K562 (cell line): ENCODE measurements at regions not wholly inside any gene's neighbourhood (a gene's known extent, or its start where the extent isn't known, plus 50 kb on each side); places are given as distances from the start of the nearest gene placed in this dataset.

Experiments
- ATAC-seq: fragments of 200-7000 bp; cut with Tn5 transposase; 3 replicates; pipeline ENCODE4 v1.9.1; 2020; ENCODE audit warnings: moderate library complexity
- BruUV-seq: library from RNA; stranded (reverse); fragments of 400-500 nt; replicated peaks from 2 replicates; lab custom pipeline; 2021; lab: Mats Ljungman, UMichigan
- CTCF ChIA-PET: fragments of 300-600 bp; formaldehyde crosslinking; extraction: SDS; loops from one replicate; lab custom pipeline; 2021; ENCODE audit warnings: low intra/inter-chr PET ratio; lab: Yijun Ruan, JAX
- POLR2A ChIA-PET: fragments of 300-600, 350-650 bp; sonication (Branson Sonifier 250); formaldehyde crosslinking; extraction: SDS; loops from one replicate; lab custom pipeline; 2021; ENCODE audit warnings: antibody characterized with exemption, inconsistent platforms; lab: Yijun Ruan, JAX
- DNase-seq, 4 experiments: peaks; one replicate each; pipeline versions ENCODE4 v3.0.0 to v3.0.0-alpha.2; 2011 to 2018; ENCODE audit warnings: low spot score in 3 of 4, mixed read lengths in 3 of 4; ENCODE audit errors: extremely low read depth in 1 of 4
- FAIRE-seq: peaks from 2 replicates; lab custom pipeline; 2011; peaks lifted over from hg19 to GRCh38; lab: Jason Lieb, UNC
- H2AFZ ChIP-seq: 2 replicates; pipeline ENCODE4 v1.6.0; 2011; ENCODE audit warnings: low read depth, low read length, control low read depth, inconsistent platforms
- H3K27ac ChIP-seq: fragments of 200-600 bp; 3 replicates; pipeline ENCODE4 v1.8.0; 2011; ENCODE audit warnings: low read depth, mild to moderate bottlenecking, control low read depth, inconsistent platforms, low read length, moderate library complexity, mixed read lengths; ENCODE audit errors: extremely low read depth
- H3K27me3 ChIP-seq, 2 experiments: fragments of 300-600 bp in 1 of 2; 2 replicates in 1 of 2; 3 replicates in 1 of 2; pipeline versions ENCODE4 v1.6.0 to v1.8.0; 2011; ENCODE audit warnings: inconsistent platforms in 2 of 2, low read length in 2 of 2, mild to moderate bottlenecking in 1 of 2, mixed read lengths in 1 of 2, moderate library complexity in 1 of 2; ENCODE audit not compliant: control insufficient read depth in 2 of 2, insufficient read depth in 2 of 2
- H3K36me3 ChIP-seq: fragments of 300-600 bp; 3 replicates; pipeline ENCODE4 v1.8.0; 2011; ENCODE audit warnings: mild to moderate bottlenecking, low read length, inconsistent platforms; ENCODE audit not compliant: control insufficient read depth, insufficient read depth
- H3K4me1 ChIP-seq, 2 experiments: fragments of 200-600 bp in 1 of 2; replicated peaks in 1 of 2; 2 replicates in 1 of 2; 3 replicates in 1 of 2; pipeline versions ENCODE4 v1.5.1 to v1.8.0; 2011; ENCODE audit warnings: inconsistent platforms in 2 of 2, low read length in 2 of 2, mild to moderate bottlenecking in 1 of 2, mixed read lengths in 1 of 2, moderate library complexity in 1 of 2; ENCODE audit not compliant: control insufficient read depth in 2 of 2, insufficient read depth in 2 of 2
- H3K4me2 ChIP-seq: 2 replicates; pipeline ENCODE4 v1.6.1; 2011; ENCODE audit warnings: low read length, control low read depth, inconsistent platforms, mixed read lengths; ENCODE audit not compliant: insufficient read depth
- H3K4me3 ChIP-seq: fragments of 200-600 bp; sonication (generic), shearing (Covaris generic); 2 replicates; pipeline ENCODE4 v1.5.1; 2016; ENCODE audit warnings: control low read depth, inconsistent platforms
- H3K79me2 ChIP-seq: fragments of 200-600 bp; 3 replicates; pipeline ENCODE4 v1.8.0; 2011; ENCODE audit warnings: low read length, inconsistent platforms; ENCODE audit not compliant: control insufficient read depth, insufficient read depth
- H3K9ac ChIP-seq, 2 experiments: 2 replicates each; pipeline versions ENCODE4 v1.6.0 to v1.6.1; 2011; ENCODE audit warnings: low read depth in 2 of 2, low read length in 2 of 2, control low read depth in 1 of 2, inconsistent platforms in 1 of 2, mild to moderate bottlenecking in 1 of 2, mixed read lengths in 1 of 2; ENCODE audit not compliant: insufficient read depth in 1 of 2
- H3K9me1 ChIP-seq: one replicate; pipeline ENCODE4 v1.6.0; 2011; ENCODE audit warnings: inconsistent platforms, mild to moderate bottlenecking, low read length, moderate library complexity; ENCODE audit not compliant: control insufficient read depth, insufficient read depth
- H3K9me3 ChIP-seq: replicated peaks from 2 replicates; pipeline ENCODE4 v1.5.1; 2011; ENCODE audit warnings: low read depth, low read length, inconsistent platforms; ENCODE audit not compliant: control insufficient read depth, insufficient read depth
- H4K20me1 ChIP-seq: replicated peaks from 2 replicates; pipeline ENCODE4 v1.6.1; 2011; ENCODE audit warnings: low read length, inconsistent platforms, mixed read lengths; ENCODE audit not compliant: control insufficient read depth, insufficient read depth
- BCLAF1 ChIP-seq, 2 experiments: fragments of 450-650 bp in 1 of 2; IDR thresholded peaks; 2 replicates each; pipeline ENCODE4 v1.6.1; 2011 to 2017; ENCODE audit warnings: low read depth in 2 of 2, antibody characterized with exemption in 1 of 2, borderline replicate concordance in 1 of 2, low read length in 1 of 2, mild to moderate bottlenecking in 1 of 2, mixed read lengths in 1 of 2; ENCODE audit not compliant: control insufficient read depth in 1 of 2
- HBP1 ChIP-seq: fragments of 450-650 bp; formaldehyde crosslinking; IDR thresholded peaks from 2 replicates; pipeline ENCODE4 v1.4.0; 2022; ENCODE audit warnings: missing genetic modification characterization
- SOX6 ChIP-seq: fragments of 450-650 bp; IDR thresholded peaks from 2 replicates; pipeline ENCODE4 v1.6.1; 2014; ENCODE audit warnings: mild to moderate bottlenecking
- ZNF12 ChIP-seq: sonication (generic); formaldehyde crosslinking; IDR thresholded peaks from 2 replicates; pipeline ENCODE4 v1.4.0; 2020; ENCODE audit warnings: mild to moderate bottlenecking, missing genetic modification reagents
- WGBS: fragments of 100-300 bp; shearing (Covaris generic); methylation state at CpG from one replicate; pipeline ENCODE4 v1.1.6; 2016; ENCODE audit warnings: low coverage, mixed read lengths; ENCODE audit not compliant: insufficient coverage; ENCODE audit errors: missing lambda C conversion rate; 5-methylcytosine and 5-hydroxymethylcytosine counted together
- in situ Hi-C: fragments of 300-500 bp; cut with MboI; formaldehyde crosslinking; loops from 4 replicates; pipeline ENCODE4 v1.15.0; 2018; ENCODE audit warnings: inconsistent platforms, mixed read lengths
- intact Hi-C: fragments of 100-400 bp; cut with micrococcal nuclease; formaldehyde crosslinking; loops from 2 replicates; pipeline ENCODE4 v1.14.2; 2022
- TF ChIP-seq, protein P1 (sequence below): IDR thresholded peaks from 2 replicates; pipeline ENCODE4 v1.6.1; 2011; ENCODE audit warnings: borderline replicate concordance, low read depth, mild to moderate bottlenecking, moderate library complexity, low read length; ENCODE audit not compliant: insufficient read depth, poor library complexity, severe bottlenecking
- TF ChIP-seq, protein P2 (sequence below), 3 experiments: IDR thresholded peaks in 2 of 3; conservative IDR thresholded peaks in 1 of 3; 2 replicates each; pipeline ENCODE4 v1.5.1; 2011 to 2012; ENCODE audit warnings: low read length in 3 of 3, mild to moderate bottlenecking in 3 of 3, control low read depth in 2 of 3, improper control_type of control experiment in 1 of 3, inconsistent platforms in 1 of 3, low read depth in 1 of 3, mixed read lengths in 1 of 3, moderate library complexity in 1 of 3; ENCODE audit not compliant: insufficient read depth in 2 of 3

DNA sequence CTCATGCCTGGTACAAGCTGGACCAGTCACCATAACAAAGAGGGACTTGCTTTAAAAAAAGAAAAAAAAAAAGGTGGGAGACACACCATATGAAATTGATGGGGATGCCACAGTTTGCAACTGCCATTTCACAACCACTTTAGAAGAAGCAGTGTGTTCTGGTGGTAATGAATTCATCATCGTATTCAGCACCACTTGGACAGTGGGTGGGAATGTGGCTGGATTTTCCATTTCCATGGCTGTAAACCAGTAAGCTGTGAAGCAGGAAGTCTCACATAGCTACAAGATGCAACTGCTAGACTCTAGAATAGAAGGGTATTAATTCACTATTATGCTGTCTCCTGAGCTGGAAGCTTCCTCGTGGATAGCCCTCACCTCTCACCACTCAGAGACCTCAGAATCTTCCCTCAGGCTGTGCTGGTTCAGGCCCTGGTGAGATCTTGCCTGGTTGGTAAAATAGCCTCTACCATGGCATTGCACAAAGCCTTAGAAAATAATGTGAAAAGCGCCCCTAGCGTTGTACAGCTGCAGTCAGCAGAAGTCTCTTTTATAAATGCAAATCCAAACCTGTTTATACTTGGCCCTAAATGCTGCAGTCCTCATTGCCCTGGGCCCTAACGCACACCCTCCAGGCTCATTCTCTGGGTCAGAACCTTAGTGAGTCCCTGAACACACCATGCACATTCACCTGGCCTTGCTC lies 150.7 kb downstream of the KCTD15 start:
- Histone ChIP-seq H3K9me1 (no peaks in the 10 kb centered on the region), H3K9ac (no peak overlapping the region), H3K9me3 (no peaks in the 10 kb centered on the region), H3K4me2 (no peak overlapping the region), H2AFZ (no peak overlapping the region), H3K4me1 (no peaks in the 10 kb centered on the region; a peak in 1 of 5 replicates), H3K4me3 (no peak overlapping the region), H4K20me1 (no peaks in the 10 kb centered on the region), H3K79me2 (no peaks in the 10 kb centered on the region), H3K27me3 (peaks cover 0 to 19% of the 10 kb centered on the region in 2 experiments; a peak in 3 of 5 replicates), H3K27ac (no peak overlapping the region), H3K36me3 (no peaks in the 10 kb centered on the region)
- peak in 1 of 4 experiments; percentile 3 for DNase-seq
- FAIRE-seq = no peak
- in situ Hi-C loops = no loop called here
- CTCF ChIA-PET = no interaction called here
- TF ChIP-seq, protein P1, sequence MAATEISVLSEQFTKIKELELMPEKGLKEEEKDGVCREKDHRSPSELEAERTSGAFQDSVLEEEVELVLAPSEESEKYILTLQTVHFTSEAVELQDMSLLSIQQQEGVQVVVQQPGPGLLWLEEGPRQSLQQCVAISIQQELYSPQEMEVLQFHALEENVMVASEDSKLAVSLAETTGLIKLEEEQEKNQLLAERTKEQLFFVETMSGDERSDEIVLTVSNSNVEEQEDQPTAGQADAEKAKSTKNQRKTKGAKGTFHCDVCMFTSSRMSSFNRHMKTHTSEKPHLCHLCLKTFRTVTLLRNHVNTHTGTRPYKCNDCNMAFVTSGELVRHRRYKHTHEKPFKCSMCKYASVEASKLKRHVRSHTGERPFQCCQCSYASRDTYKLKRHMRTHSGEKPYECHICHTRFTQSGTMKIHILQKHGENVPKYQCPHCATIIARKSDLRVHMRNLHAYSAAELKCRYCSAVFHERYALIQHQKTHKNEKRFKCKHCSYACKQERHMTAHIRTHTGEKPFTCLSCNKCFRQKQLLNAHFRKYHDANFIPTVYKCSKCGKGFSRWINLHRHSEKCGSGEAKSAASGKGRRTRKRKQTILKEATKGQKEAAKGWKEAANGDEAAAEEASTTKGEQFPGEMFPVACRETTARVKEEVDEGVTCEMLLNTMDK = peak; percentile 9
- no peak for TF ChIP-seq SOX6
- TF ChIP-seq BCLAF1 (IDR thresholded peaks at IDR 0.05; ENCODE audit: borderline replicate concordance in 1 of 2, control insufficient read depth in 1 of 2, low read depth in 2 of 2, low read length in 1 of 2) = no peak
- TF ChIP-seq, protein P2, sequence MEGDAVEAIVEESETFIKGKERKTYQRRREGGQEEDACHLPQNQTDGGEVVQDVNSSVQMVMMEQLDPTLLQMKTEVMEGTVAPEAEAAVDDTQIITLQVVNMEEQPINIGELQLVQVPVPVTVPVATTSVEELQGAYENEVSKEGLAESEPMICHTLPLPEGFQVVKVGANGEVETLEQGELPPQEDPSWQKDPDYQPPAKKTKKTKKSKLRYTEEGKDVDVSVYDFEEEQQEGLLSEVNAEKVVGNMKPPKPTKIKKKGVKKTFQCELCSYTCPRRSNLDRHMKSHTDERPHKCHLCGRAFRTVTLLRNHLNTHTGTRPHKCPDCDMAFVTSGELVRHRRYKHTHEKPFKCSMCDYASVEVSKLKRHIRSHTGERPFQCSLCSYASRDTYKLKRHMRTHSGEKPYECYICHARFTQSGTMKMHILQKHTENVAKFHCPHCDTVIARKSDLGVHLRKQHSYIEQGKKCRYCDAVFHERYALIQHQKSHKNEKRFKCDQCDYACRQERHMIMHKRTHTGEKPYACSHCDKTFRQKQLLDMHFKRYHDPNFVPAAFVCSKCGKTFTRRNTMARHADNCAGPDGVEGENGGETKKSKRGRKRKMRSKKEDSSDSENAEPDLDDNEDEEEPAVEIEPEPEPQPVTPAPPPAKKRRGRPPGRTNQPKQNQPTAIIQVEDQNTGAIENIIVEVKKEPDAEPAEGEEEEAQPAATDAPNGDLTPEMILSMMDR (IDR thresholded peaks at IDR 0.05 in 2 of 3, conservative IDR thresholded peaks at IDR 0.05 in 1 of 3; ENCODE audit: insufficient read depth in 2 of 3, low read depth in 1 of 3, low read length in 3 of 3) = peak; percentile 33 to 45 (median 44); a peak in 3 of 6 replicates
- no peak for TF ChIP-seq ZNF12
- no peak for TF ChIP-seq HBP1
- intact Hi-C loops = no loop called here
- peak; percentile 67 for ATAC-seq
- BruUV-seq = no TSS peak
- POLR2A ChIA-PET = interaction anchor here (0.6 to 1.6 kb wide), 3 partner anchors 44 to 63 kb away, joined by 3 to 5 read pairs (median 3); no protein-coding TSS in a partner anchor
- WGBS = 0% methylated on average over 5 of the region's 5 CpGs
